Fibroblast of the aortic adventitia (primary cell): ENCODE measurements at regions not wholly inside any gene's neighbourhood (a gene's known extent, or its start where the extent isn't known, plus 50 kb on each side); places are given as distances from the start of the nearest gene placed in this dataset.

ENCODE experiments used
- DNase-seq: peaks from one replicate; pipeline ENCODE4 v3.0.0-alpha.2; 2010; ENCODE audit warnings: low read depth
- H3K4me3 ChIP-seq: 2 replicates; pipeline ENCODE4 v1.5.1; 2011; ENCODE audit warnings: low read depth, mild to moderate bottlenecking, control low read depth, low read length, moderate library complexity
- TF ChIP-seq, protein P1 (sequence below): IDR thresholded peaks from 2 replicates; pipeline ENCODE4 v1.5.1; 2011; ENCODE audit warnings: mild to moderate bottlenecking, low read length, control low read depth, inconsistent platforms; ENCODE audit not compliant: insufficient read depth

GRCh38 chr13:81058916-81059290, 718.0 kb upstream of the SPRY2 start:
- no peak for DNase-seq
- H3K4me3 ChIP-seq, result no peak overlapping the region
- TF ChIP-seq, protein P1, sequence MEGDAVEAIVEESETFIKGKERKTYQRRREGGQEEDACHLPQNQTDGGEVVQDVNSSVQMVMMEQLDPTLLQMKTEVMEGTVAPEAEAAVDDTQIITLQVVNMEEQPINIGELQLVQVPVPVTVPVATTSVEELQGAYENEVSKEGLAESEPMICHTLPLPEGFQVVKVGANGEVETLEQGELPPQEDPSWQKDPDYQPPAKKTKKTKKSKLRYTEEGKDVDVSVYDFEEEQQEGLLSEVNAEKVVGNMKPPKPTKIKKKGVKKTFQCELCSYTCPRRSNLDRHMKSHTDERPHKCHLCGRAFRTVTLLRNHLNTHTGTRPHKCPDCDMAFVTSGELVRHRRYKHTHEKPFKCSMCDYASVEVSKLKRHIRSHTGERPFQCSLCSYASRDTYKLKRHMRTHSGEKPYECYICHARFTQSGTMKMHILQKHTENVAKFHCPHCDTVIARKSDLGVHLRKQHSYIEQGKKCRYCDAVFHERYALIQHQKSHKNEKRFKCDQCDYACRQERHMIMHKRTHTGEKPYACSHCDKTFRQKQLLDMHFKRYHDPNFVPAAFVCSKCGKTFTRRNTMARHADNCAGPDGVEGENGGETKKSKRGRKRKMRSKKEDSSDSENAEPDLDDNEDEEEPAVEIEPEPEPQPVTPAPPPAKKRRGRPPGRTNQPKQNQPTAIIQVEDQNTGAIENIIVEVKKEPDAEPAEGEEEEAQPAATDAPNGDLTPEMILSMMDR, result no peak

DNA sequence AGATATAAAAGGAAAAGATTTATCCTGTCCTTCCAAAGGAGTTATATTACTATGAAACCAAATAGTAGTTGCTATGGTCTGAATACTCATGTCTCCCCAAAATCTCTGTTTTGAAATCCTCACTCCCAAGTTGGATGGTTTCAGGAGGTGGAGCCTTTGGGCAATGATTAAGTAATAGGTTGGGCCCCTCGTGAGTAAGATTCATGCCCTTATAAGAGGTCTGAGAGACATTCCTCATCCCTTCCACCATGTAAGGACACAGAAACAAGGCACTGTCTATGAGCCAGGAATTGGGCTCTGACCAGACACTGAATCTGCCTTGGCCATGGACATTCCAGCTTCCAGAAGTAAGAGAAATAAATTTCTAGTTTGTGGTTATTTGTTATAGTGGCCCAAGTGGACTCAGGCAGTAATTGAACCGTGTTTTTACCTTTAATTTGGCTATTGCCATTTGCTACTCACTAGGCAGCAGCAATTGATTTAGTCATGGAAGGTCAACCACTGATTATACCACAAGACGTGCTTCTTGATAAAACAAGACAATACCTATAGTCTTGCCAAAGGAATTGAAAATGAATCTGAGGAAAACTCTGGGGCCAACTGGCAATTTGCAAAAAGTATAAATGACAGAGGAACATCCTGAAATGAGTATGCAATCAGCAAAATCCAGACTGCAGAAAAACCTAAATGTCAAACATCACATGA, 717.4 kb upstream of the SPRY2 start:
- TF ChIP-seq, protein P1, result no peak
- no peak overlapping the region for H3K4me3 ChIP-seq
- no peak for DNase-seq

DNA sequence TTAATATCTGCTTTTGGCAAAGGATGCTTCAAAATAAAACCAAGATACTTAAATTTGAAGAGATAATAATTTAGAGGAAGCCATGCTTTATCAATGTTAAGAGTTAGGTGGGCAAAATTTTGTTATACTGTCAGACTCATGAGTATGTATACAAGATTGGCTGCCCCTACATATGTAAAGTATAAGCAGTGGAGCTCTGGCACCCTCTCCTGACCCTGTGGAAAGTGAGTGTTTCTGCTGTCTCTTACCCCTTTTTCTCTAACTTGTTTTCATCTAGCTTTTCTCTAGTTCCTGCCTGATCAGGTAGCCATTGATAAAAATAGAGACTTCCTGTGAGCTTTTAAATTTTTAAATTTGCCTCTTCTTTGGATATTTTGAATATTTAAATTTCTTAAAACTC, 710.9 kb upstream of the SPRY2 start:
- no peak for DNase-seq
- H3K4me3 ChIP-seq, result no peak overlapping the region
- TF ChIP-seq, protein P1, result no peak

DNA sequence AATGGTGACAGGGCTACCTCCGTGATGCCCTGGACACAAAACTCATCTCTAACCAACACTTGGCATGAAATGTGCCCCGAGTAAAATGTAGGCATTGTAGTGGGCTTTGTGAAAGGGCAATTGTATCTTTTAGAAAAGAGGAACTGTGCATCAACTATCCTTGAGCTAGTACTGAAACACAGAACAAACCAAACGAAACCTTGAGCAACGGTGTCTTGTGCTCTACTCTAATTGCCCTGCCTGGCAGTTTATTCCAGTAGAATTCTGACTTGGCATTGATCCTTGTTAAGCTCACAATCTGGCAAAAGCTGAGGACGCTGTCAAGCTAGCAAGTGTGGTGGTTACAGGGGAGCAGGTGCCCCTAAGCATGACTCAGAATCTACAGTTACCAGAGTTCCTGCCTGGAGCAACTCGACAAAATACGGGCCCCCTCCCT, 707.1 kb upstream of the SPRY2 start:
- DNase-seq, result no peak
- TF ChIP-seq, protein P1, result no peak
- H3K4me3 ChIP-seq, result no peak overlapping the region

- TF ChIP-seq, protein P1, result no peak
- no peak overlapping the region for H3K4me3 ChIP-seq
- no peak for DNase-seq
Measured at GRCh38 chr13:81041761-81042160, 700.8 kb upstream of the SPRY2 start.

DNA sequence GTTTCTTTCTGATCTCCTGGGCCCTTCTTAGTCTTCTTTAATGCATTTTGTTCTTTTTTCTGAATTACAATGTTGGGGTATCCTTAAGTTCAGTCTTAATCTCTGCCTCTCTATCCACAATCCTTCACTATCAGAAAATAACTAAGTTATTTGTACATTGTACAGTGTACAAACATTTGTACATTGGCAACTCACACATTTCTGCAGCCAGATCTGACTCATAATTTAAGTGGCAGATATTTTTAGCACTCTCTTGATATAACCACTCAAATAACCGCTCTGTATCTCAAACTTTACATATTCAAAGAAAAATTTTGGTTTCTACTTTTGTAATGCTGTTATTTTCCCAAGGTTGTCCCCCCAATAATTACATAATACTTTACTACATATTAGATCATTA, 691.1 kb upstream of the SPRY2 start:
- no peak for DNase-seq
- TF ChIP-seq, protein P1, result no peak

GRCh38 chr13:81025091-81025490, 684.2 kb upstream of the SPRY2 start:
- H3K4me3 ChIP-seq, result no peak overlapping the region
- no peak for DNase-seq
- TF ChIP-seq, protein P1, result no peak

More for the DNA sequence above, 691.1 kb upstream of the SPRY2 start:
- no peak overlapping the region for H3K4me3 ChIP-seq
